Liver (tissue), 8 donors: ENCODE measurements at regions not wholly inside any gene's neighbourhood (a gene's known extent, or its start where the extent isn't known, plus 50 kb on each side); places are given as distances from the start of the nearest gene placed in this dataset.

Experiments
- DNase-seq: peaks from one replicate; pipeline ENCODE4 v3.0.0-alpha.2; 2017; ENCODE audit warnings: low spot score
- H3K27ac ChIP-seq, 2 donors: one replicate each; pipeline ENCODE4 v1.7.0; 2013; ENCODE audit warnings: inconsistent platforms in 2 of 2, low read length in 2 of 2, control low read depth in 1 of 2, low read depth in 1 of 2, mild to moderate bottlenecking in 1 of 2
- H3K27me3 ChIP-seq, 4 donors: one replicate each; pipeline versions ENCODE4 v1.6.1 to v1.7.0; 2013; ENCODE audit warnings: low read length in 3 of 4, inconsistent platforms in 1 of 4, mild to moderate bottlenecking in 1 of 4, moderate library complexity in 1 of 4; ENCODE audit not compliant: control insufficient read depth in 4 of 4, insufficient read depth in 4 of 4
- H3K36me3 ChIP-seq, 4 donors: one replicate each; pipeline versions ENCODE4 v1.6.1 to v1.7.0; 2013; ENCODE audit warnings: low read length in 3 of 4, mild to moderate bottlenecking in 3 of 4, low read depth in 1 of 4, moderate library complexity in 1 of 4; ENCODE audit not compliant: control insufficient read depth in 4 of 4, insufficient read depth in 3 of 4
- H3K4me1 ChIP-seq, 4 donors: one replicate each; pipeline versions ENCODE4 v1.6.1 to v1.7.0; 2013; ENCODE audit warnings: low read length in 3 of 4, mild to moderate bottlenecking in 3 of 4, moderate library complexity in 1 of 4; ENCODE audit not compliant: control insufficient read depth in 4 of 4, insufficient read depth in 4 of 4
- H3K4me3 ChIP-seq, 3 donors: one replicate each; pipeline versions ENCODE4 v1.6.1 to v1.7.0; 2013; ENCODE audit warnings: low read length in 3 of 3, control low read depth in 1 of 3, low read depth in 1 of 3, mild to moderate bottlenecking in 1 of 3
- H3K9ac ChIP-seq, 2 donors: one replicate each; pipeline ENCODE4 v1.7.0; 2013; ENCODE audit warnings: low read length in 2 of 2, mild to moderate bottlenecking in 2 of 2, moderate library complexity in 2 of 2, control low read depth in 1 of 2, low read depth in 1 of 2
- H3K9me3 ChIP-seq, 4 donors: one replicate each; pipeline versions ENCODE4 v1.6.1 to v1.7.0; 2013; ENCODE audit warnings: low read length in 3 of 4; ENCODE audit not compliant: control insufficient read depth in 4 of 4
- ATF3 ChIP-seq: IDR thresholded peaks from 2 replicates; pipeline ENCODE4 v1.6.1; 2016; ENCODE audit warnings: antibody characterized with exemption
- EGR1 ChIP-seq, 2 donors: IDR thresholded peaks; 2 replicates each; pipeline ENCODE4 v1.6.1; 2016 to 2018; ENCODE audit warnings: antibody characterized with exemption in 2 of 2, low read depth in 2 of 2
- FOXA1 ChIP-seq: IDR thresholded peaks from 2 replicates; pipeline ENCODE4 v1.6.1; 2016; ENCODE audit warnings: antibody characterized with exemption
- FOXA2 ChIP-seq: IDR thresholded peaks from 2 replicates; pipeline ENCODE4 v1.6.1; 2016; ENCODE audit warnings: antibody characterized with exemption
- HNF4A ChIP-seq, 2 donors: conservative IDR thresholded peaks; 2 replicates each; pipeline ENCODE4 v1.6.1; 2016; ENCODE audit warnings: antibody characterized with exemption in 2 of 2, mild to moderate bottlenecking in 2 of 2
- HNF4G ChIP-seq: IDR thresholded peaks from 2 replicates; pipeline ENCODE4 v1.6.1; 2016; ENCODE audit warnings: antibody characterized with exemption
- JUND ChIP-seq, 2 donors: IDR thresholded peaks; 2 replicates each; pipeline ENCODE4 v1.6.1; 2016; ENCODE audit warnings: antibody characterized with exemption in 2 of 2
- MAX ChIP-seq: IDR thresholded peaks from 2 replicates; pipeline ENCODE4 v1.6.1; 2016; ENCODE audit warnings: antibody characterized with exemption
- NR2F2 ChIP-seq: IDR thresholded peaks from 2 replicates; pipeline ENCODE4 v1.6.1; 2016; ENCODE audit warnings: antibody characterized with exemption
- RAD21 ChIP-seq, 2 donors: IDR thresholded peaks; 2 replicates each; pipeline ENCODE4 v1.6.1; 2016; ENCODE audit warnings: antibody characterized with exemption in 2 of 2, mild to moderate bottlenecking in 2 of 2
- REST ChIP-seq: IDR thresholded peaks from 2 replicates; pipeline ENCODE4 v1.6.1; 2016; ENCODE audit warnings: antibody characterized with exemption, mild to moderate bottlenecking
- RXRA ChIP-seq, 2 donors: IDR thresholded peaks; 2 replicates each; pipeline ENCODE4 v1.6.1; 2017 to 2018; ENCODE audit warnings: antibody characterized with exemption in 2 of 2, mild to moderate bottlenecking in 1 of 2
- SP1 ChIP-seq: IDR thresholded peaks from 2 replicates; pipeline ENCODE4 v1.6.1; 2018; ENCODE audit warnings: antibody characterized with exemption, mild to moderate bottlenecking
- TAF1 ChIP-seq: conservative IDR thresholded peaks from 2 replicates; pipeline ENCODE4 v1.6.1; 2016; ENCODE audit warnings: antibody characterized with exemption, mild to moderate bottlenecking
- YY1 ChIP-seq: IDR thresholded peaks from 2 replicates; pipeline ENCODE4 v1.6.1; 2016; ENCODE audit warnings: antibody characterized with exemption, mild to moderate bottlenecking
- ZBTB33 ChIP-seq: IDR thresholded peaks from 2 replicates; pipeline ENCODE4 v1.6.1; 2016; ENCODE audit warnings: antibody characterized with exemption
- WGBS: extraction: QIAGEN DNeasy Blood & Tissue Kit; methylation state at CpG from one replicate; pipeline ENCODE4 v1.1.7; 2013; 5-methylcytosine and 5-hydroxymethylcytosine counted together
- TF ChIP-seq, protein P1 (sequence below): fragments of 150-350 bp; IDR thresholded peaks from 2 replicates; pipeline ENCODE4 v1.5.1; 2017; ENCODE audit warnings: improper control_type of control experiment, low read depth, low read length; ENCODE audit not compliant: missing input control
- donor health status: healthy.
- donor health status: healthy.
- donor health status: healthy.
- donor health status: healthy.
- donor health status: healthy.

- TF ChIP-seq ZBTB33 (no peak), TAF1 (no peak), NR2F2 (no peak), FOXA1 (no peak), JUND (IDR thresholded peaks at IDR 0.05) (no peak), EGR1 (IDR thresholded peaks at IDR 0.05; ENCODE audit: low read depth in 2 of 2) (no peak), RXRA (IDR thresholded peaks at IDR 0.05) (no peak)
Measured at GRCh38 chr2:83143946-83144345, 1315.1 kb downstream of the SUCLG1 start (continued).

DNA sequence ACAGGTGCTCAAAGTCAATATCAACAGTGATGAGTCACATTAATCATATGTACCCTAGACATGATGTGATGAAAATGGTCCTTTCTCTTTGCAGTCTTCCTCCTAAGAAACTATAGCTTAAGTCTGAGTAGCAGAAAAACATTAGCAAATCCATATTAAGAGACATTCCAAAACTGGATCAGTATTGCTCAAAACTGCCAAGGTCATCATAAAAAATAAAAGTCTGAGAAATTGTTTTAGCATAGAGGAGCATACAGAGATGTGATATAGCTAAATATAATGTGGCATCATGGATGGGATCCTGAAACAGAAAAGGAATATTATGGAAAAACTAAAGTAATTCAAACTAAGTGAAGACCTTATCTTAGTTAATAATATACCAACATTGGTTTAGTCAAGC is 1316.1 kb downstream of the SUCLG1 start:
- TF ChIP-seq FOXA1 (no peak), ATF3 (no peak), SP1 (no peak), ZBTB33 (no peak), YY1 (no peak), EGR1 (IDR thresholded peaks at IDR 0.05; ENCODE audit: low read depth in 2 of 2) (no peak), NR2F2 (no peak), JUND (IDR thresholded peaks at IDR 0.05) (no peak), RAD21 (IDR thresholded peaks at IDR 0.05) (no peak)
- TF ChIP-seq, protein P1, sequence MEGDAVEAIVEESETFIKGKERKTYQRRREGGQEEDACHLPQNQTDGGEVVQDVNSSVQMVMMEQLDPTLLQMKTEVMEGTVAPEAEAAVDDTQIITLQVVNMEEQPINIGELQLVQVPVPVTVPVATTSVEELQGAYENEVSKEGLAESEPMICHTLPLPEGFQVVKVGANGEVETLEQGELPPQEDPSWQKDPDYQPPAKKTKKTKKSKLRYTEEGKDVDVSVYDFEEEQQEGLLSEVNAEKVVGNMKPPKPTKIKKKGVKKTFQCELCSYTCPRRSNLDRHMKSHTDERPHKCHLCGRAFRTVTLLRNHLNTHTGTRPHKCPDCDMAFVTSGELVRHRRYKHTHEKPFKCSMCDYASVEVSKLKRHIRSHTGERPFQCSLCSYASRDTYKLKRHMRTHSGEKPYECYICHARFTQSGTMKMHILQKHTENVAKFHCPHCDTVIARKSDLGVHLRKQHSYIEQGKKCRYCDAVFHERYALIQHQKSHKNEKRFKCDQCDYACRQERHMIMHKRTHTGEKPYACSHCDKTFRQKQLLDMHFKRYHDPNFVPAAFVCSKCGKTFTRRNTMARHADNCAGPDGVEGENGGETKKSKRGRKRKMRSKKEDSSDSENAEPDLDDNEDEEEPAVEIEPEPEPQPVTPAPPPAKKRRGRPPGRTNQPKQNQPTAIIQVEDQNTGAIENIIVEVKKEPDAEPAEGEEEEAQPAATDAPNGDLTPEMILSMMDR, result no peak
- Histone ChIP-seq H3K9me3 (no peaks in the 10 kb centered on the region), H3K4me3 (no peak overlapping the region), H3K36me3 (no peaks in the 10 kb centered on the region), H3K4me1 (no peaks in the 10 kb centered on the region), H3K27me3 (no peaks in the 10 kb centered on the region), H3K27ac (no peak overlapping the region), H3K9ac (no peak overlapping the region)
- no peak for DNase-seq

GRCh38 chr2:83115606-83116005 is 1343.5 kb downstream of the SUCLG1 start:
- Histone ChIP-seq H3K4me1 (no peaks in the 10 kb centered on the region), H3K27me3 (no peaks in the 10 kb centered on the region), H3K4me3 (no peak overlapping the region), H3K36me3 (no peaks in the 10 kb centered on the region), H3K9ac (no peak overlapping the region), H3K9me3 (no peaks in the 10 kb centered on the region), H3K27ac (no peak overlapping the region)
- TF ChIP-seq MAX (no peak), FOXA2 (no peak), TAF1 (no peak), YY1 (no peak), REST (no peak), HNF4A (conservative IDR thresholded peaks at IDR 0.05) (no peak), HNF4G (no peak)
- no peak for DNase-seq
- 86% methylated on average over 1 of the region's 1 CpG for WGBS
